ENCODE measurements at regions not wholly inside any gene's neighbourhood (a gene's known extent, or its start where the extent isn't known, plus 50 kb on each side); places are given as distances from the start of the nearest gene placed in this dataset.
"Not testable (repeated sequence)": the region's sequence is repeated elsewhere in the genome, so short reads cannot be mapped to it uniquely, and the experiment has no call there.

DNA sequence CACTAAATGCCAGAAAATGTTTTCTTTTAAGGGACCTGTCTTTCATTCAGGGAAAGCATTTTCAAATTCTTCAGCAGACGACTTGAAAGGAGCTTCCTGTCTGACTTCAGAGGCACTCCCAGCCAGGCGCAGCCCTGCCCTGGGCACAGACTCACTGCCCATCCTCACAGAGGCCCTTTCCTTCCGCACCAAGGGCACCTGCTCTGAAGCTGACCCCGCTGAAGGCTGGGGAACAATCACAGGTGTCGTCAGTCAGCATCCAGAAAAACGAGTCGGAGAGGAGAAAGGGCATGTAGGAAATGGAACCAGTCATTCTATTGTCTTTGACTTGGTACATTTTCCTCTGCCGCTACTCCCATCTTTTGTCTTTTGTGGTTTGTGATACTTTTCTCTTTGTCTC lies 125.3 kb upstream of the PARD3 start:
- no peak for TF ChIP-seq CTCF (IDR thresholded peaks at IDR 0.05; ENCODE audit: insufficient read depth, low read depth, low read length)
- no peak overlapping the region for H3K4me3 ChIP-seq (ENCODE audit: low read depth, low read length)
- DNase-seq (ENCODE audit: low read depth), result no peak

- peak; percentile 20 for DNase-seq (ENCODE audit: low read depth)
- no peak for TF ChIP-seq CTCF (IDR thresholded peaks at IDR 0.05; ENCODE audit: insufficient read depth, low read depth, low read length)
- H3K4me3 ChIP-seq (ENCODE audit: low read depth, low read length), result no peak overlapping the region
These were observed 123.2 kb upstream of the PARD3 start for GRCh38 chr10:34938399-34938670.

DNA sequence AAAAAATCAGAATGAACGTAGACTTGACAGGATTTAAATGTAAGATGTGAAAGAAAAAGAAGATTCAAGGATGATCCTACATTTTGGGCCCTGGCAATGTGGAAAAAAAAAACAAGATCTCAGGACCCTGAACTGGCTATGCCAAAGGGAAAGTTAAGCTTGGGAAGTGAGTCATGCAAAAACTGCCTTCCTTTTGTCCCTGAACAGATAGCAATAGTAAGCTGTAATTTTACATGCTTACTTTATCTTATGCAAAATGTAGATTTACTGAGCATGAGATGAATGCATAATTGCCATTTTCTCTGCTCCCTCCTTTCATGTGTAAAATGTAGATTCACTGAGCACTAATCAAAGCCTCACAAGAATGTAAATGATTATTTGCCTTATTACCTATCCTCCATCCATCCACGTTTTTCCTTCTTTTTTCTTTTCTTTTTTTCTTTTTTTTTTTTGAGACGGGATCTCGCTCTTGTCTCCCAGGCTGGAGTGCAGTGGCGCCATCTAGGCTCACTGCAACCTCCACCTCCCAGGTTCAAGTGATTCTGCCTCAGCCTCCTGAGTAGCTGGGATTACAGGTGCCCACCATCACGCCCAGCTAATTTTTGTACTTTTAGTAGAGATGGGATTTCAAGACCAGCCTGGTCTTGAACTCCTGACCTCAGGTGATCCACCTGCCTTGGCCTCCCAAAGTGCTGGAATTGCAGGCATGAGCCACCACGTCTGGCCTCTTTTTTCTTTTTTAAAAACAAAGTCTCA lies 122.7 kb upstream of the PARD3 start:
- peak; percentile 27 for TF ChIP-seq CTCF (IDR thresholded peaks at IDR 0.05; ENCODE audit: insufficient read depth, low read depth, low read length)
- not testable (repeated sequence) for H3K4me3 ChIP-seq (ENCODE audit: low read depth, low read length)
- DNase-seq (ENCODE audit: low read depth), result peak; percentile 18

DNA sequence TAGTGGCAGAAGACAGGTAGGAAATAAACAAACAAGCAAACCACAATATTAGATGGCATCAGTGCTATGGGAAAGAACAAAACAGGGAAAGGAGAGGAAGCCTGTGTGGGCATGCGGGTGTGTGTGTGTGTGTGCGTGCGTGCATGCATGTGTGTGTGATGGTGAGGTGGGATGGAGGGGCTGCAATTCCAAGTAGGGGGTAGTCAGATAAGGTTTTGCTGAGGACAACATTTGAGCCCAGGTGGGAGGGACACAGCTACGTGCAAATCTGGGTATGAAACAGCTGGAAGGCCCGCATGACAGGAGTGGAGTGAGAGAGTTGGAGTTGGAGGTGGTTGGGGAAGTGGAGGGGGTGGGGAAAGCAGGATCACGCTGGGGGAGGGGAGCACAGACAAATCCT lies 121.0 kb upstream of the PARD3 start:
- no peak for TF ChIP-seq CTCF (IDR thresholded peaks at IDR 0.05; ENCODE audit: insufficient read depth, low read depth, low read length)
- no peak for DNase-seq (ENCODE audit: low read depth)
- H3K4me3 ChIP-seq (ENCODE audit: low read depth, low read length), result no peak overlapping the region

DNA sequence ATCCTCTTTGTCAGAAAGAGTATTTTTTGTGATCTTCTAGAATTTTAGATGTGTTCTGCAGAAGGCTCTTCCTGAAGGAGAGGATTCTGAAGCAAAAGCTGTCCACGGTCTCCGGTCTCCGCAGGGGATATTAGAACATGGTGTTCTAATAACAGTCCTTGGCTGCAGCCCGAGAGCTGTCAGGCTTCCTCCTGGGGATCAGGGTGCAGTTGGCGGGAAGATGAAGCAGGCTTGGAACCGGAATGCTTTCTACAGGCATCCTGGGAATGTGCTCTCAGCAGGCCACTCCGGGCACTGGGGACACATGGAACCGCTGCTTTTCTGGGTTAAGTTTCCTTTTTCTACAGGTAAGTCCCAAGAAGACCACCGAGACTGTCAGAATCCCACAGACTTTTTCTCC lies 118.6 kb upstream of the PARD3 start:
- no peak for DNase-seq (ENCODE audit: low read depth)
- no peak overlapping the region for H3K4me3 ChIP-seq (ENCODE audit: low read depth, low read length)
- no peak for TF ChIP-seq CTCF (IDR thresholded peaks at IDR 0.05; ENCODE audit: insufficient read depth, low read depth, low read length)

DNA sequence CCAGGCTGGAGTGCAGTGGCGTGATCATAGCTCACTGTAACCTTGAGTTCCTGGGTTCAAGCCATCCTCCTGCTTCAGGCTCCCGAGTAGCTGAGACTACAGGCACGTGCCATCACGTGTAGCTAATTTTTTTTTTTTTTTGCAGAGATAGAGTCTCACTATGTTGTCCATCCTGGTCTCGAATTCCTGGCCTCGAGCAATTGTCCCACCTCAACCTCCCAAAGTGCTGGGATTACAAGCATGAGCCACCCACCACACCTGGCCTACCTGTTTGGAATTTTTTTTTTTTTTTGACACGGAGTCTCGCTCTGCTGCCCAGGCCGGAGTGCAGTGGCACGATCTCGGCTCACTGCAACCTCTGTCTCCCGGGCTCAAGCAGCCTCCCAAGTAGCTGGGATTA lies 117.1 kb upstream of the PARD3 start:
- no peak for TF ChIP-seq CTCF (IDR thresholded peaks at IDR 0.05; ENCODE audit: insufficient read depth, low read depth, low read length)
- no peak for DNase-seq (ENCODE audit: low read depth)
- no peak overlapping the region for H3K4me3 ChIP-seq (ENCODE audit: low read depth, low read length)

- no peak for TF ChIP-seq CTCF (IDR thresholded peaks at IDR 0.05; ENCODE audit: insufficient read depth, low read depth, low read length)
- DNase-seq (ENCODE audit: low read depth), result no peak
- H3K4me3 ChIP-seq (ENCODE audit: low read depth, low read length), result no peak overlapping the region
These were observed 116.1 kb upstream of the PARD3 start for GRCh38 chr10:34931216-34931615.

Data from fibroblast of villous mesenchyme (primary cell).